Dedifferentiated amniotic fluid mesenchymal stem cell (primary cell): ENCODE measurements at regions not wholly inside any gene's neighbourhood (a gene's known extent, or its start where the extent isn't known, plus 50 kb on each side); places are given as distances from the start of the nearest gene placed in this dataset.
A peak's percentile ranks its signal among the peaks of the same experiment; 100 is the strongest.
"Not testable (repeated sequence)": the region's sequence is repeated elsewhere in the genome, so short reads cannot be mapped to it uniquely, and the experiment has no call there.

Experiments
- DNase-seq: peaks from one replicate; pipeline ENCODE4 v3.0.0-alpha.2; 2016; ENCODE audit errors: extremely low spot score

- no peak for DNase-seq
Observed at GRCh38 chr4:91653067-91653466, 650.7 kb upstream of the GRID2 start.

DNA sequence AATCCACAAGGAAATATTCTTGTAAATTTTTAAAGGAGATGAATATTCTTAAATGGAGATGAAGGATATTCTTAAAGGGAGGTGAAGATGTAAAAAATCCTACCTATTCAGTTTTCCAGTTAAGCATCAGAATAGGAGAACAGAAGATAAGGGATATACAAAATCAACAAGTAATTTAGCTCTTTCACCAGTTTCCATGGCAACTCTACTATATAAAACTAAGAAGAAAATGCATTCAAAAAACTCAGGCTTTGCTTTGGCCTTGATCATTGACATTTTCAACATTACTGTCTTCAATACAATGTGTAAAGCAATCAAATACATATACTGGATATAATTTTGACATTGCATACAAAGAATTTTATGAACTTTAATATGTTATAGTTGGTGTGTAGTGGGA is 622.7 kb upstream of the GRID2 start:
- DNase-seq, result no peak

DNA sequence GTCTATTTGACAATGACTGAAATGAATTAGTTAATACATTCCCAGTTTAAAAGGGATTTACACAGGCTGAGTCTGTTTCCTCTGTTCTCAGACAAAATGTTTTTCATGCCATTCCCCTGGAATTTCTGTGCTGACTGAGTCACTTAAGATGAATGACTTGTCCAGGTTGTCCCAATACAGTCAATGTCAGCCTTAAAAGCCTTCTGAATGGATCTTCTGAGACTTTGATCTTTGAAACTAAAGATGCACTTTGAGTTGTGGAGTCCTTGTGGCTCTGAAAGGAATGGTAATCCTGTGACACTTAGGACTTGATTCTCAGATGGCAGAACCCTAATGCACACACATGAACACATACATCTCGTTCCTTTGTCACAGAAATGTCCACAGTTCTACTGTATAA is 622.2 kb upstream of the GRID2 start:
- no peak for DNase-seq

GRCh38 chr4:91684955-91685354 is 618.8 kb upstream of the GRID2 start:
- no peak for DNase-seq

DNA sequence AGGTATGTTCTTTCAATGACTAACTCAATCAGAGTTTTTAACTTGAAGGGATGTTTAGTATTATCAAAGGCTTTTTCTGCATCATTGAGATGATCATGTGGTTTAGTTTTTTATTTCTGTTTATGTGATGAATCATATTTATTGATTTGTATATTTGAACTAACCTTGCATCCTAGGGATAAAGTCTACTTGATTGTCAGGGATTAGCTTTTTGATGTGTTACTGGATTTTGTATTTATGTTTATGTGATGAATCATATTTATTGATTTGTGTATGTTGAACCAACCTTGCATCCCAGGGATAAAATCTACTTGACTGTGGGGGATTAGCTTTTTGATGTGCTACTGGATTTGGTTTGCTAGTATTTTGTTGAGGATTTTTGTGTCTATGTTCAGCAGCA is 615.4 kb upstream of the GRID2 start:
- no peak for DNase-seq

DNA sequence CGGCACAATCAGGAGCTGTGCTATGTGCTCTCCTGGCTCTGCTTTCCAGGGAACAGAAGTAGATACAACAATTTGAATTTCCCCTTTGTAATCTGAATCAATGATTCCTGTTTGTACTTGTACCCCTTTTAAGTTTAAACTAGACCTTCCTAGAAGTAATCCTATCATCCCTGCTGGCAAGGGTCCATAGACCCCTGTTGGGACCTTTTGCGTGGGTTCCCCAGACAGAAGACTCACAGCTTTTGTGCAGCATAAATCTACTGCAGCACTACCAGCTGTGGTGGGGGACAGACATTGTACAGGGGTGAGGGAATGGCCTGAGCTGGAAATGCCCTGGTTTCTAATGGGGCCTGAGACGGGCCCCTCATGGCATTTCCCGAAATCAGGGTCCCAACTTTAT is 604.1 kb upstream of the GRID2 start:
- DNase-seq, result not testable (repeated sequence)

DNA sequence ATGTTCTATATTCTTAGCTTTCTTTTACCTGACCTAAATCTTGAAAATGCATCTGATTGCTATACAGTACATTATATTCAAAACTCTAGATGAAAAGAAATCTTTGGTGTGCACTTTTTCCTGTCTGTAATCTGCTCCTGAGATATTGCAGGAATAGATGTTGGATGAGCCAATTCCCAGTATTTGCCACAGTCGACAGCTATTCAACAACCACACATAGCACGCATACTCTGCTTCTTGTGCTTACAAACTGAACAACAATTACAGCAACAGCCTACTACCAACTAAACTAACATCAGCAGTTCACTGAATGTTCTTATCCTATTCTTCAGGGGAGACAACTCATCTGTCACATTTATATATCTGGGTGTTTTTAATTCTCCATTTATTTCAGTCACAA is 573.9 kb upstream of the GRID2 start:
- DNase-seq, result no peak

DNA sequence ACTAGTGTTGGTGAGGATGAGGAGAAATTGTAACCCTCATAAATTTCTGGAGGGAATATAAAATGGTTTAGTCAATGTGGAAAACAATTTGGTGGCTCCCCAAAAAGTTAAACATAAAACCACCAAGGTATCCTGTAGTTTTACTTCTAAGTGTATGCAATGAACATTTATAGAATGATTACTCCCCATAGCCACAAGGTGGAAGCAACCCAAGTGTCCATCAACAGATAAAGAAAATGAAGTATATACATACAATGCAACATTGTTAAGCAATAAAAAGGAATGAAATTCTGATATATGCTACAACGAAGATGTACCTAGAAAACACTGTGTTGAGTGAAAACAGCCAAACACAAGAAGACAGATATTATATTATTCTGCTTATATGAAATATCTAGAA is 569.1 kb upstream of the GRID2 start:
- peak; percentile 18 for DNase-seq

DNA sequence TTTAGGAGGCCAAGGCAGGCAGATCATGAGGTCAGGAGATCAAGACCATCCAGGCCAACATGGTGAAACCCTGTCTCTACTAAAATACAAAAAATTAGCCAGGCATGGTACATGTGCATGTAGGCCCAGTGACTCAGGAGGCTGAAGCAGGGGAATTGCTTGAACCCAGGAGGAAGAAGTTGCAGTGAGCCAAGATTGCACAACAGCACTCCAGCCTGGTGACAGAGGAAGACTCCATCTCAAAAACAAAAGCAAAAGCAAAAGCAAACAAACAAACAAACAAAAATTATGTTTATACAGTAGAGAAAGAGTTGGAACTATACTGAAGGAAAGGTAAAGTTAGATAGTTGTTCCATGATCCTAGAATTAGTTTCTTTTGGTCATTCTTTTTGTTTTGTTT is 564.9 kb upstream of the GRID2 start:
- DNase-seq, result not testable (repeated sequence)

DNA sequence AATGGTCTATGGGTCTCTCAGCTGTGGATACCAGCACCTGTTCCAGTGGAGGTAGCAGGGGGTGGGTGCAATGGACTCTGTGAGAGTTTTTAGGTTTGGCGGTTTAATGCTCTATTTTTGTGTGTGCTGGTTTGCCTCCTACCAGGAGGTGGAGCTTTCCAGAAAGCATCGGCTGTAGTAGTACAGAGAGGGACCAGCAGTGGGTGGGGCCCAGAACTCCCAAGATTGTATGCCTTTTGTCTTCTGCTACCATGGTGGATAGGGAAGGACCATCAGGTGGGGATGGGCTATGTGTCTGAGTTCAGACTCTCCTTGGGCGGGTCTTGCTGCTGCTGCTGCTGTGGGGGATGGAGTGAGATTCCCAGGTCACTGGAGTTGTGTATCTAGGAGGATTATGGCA is 557.2 kb upstream of the GRID2 start:
- DNase-seq, result no peak

GRCh38 chr4:91751961-91752360 is 551.8 kb upstream of the GRID2 start:
- DNase-seq, result no peak

DNA sequence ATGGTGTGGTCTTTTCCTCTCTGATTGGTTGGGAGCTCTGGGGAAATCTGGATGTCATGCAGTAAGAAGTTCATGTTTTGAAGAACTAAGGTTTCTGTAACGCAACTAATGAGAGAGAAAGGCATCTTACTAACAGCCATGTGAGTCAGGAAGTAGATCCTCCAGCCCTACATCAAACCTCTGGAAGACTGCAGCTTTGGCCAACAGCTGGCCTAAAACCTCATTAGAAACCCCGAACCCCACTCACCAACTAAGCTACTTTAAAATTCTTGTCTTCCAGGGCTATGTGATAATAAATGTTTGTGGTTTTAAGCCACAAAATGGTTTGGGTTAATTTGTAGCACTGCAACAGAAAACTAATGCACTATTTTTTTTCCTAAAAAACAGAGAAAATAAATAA is 549.0 kb upstream of the GRID2 start:
- DNase-seq, result no peak

GRCh38 chr4:91758487-91758886 is 545.3 kb upstream of the GRID2 start:
- peak; percentile 17 for DNase-seq

DNA sequence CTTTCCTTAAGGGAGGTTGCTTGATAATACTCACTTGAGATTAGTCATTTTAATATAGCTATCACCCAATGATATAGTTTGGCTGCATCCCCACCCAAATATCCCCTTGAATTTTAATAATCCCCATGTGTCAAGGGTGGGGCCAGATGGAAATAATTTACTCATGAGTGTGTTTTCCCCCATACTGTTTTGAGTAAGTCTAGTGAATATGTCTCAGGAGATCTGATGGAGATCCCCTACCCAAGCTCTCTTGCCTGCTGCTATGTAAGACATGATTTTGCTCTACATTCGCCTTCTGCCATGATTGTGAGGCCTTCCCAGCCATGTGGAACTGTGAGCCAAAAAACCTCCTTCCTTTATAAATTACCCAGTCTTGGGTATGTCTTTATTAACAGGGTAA is 539.7 kb upstream of the GRID2 start:
- DNase-seq, result no peak

DNA sequence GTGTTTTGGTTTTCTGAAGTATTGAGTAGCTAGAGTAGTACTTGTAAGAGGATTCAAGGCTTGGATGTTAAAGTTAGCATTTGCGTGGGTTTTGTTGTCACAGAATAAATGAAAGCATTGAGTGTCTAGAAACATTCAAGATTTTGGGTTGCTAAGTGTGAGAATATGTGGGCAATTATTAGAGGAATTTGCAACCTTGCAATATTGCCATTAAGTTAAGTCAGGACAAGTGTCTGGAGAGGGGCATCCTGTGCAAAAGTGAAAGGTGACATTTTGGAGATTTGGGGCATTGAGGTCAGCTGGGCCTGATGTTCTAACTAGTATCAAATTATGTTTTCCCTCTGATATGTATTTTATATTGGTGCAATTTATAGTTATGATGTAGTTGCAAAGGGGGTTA is 533.9 kb upstream of the GRID2 start:
- no peak for DNase-seq

GRCh38 chr4:91791631-91792030 is 512.1 kb upstream of the GRID2 start:
- DNase-seq, result not testable (repeated sequence)

GRCh38 chr4:91795947-91796346 is 507.8 kb upstream of the GRID2 start:
- DNase-seq, result no peak

DNA sequence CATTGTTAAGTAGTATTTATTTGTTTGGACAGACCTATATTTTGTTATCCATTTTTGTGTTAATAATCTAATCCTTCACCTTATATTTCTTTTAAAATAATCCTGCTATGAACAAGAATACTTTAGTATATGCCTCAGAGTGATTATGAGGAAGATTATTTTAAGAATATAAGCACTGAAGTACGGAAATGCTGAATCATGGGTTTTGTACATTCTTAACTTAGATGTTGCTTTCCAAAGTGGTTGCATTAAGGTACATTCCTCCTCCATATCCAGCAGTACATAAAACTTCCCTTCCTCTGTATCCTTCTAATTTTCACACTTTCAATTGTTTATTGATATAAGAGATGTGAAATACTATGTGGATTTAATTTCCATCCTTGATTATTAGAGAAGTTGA is 491.4 kb upstream of the GRID2 start:
- no peak for DNase-seq

- no peak for DNase-seq
Observed at GRCh38 chr4:91824773-91825172, 479.0 kb upstream of the GRID2 start.

- DNase-seq, result peak; percentile 54
Observed at GRCh38 chr4:91826186-91826585, 477.6 kb upstream of the GRID2 start.

DNA sequence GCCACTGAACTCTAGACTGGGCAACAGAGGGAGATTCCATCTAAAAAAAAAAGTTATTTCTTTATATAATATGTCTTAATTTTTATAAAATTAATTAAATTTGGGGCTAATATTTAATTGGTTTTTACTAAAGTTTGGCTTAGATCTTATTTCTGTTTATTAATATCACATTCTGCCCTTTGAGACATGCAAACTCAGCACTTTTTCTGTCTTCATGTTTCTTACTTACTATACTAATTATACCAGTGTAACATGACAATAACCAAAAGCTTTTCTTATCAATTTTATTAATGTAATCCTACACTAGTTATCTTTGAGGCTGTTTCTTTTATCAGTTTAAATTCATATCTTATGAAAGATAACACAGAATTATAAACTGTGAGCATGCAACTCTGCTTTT is 475.9 kb upstream of the GRID2 start:
- DNase-seq, result no peak

DNA sequence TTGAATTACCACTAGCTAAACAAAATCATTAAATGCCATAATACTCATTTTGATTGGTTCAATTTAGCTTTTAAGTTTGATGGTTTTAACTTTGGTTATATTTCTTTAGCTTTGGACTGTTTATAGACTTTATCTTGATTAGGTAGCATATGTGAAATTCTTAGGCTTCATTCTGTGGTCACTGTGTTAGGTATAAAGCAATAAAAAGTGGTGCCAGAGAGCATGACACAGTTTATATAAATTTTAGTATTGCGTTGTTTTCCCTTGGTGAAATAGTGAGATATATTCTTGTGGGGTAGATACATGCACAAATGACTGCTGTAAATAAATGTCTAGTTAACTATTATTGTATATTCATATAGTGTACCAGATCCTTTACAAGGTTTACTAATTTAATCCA is 474.2 kb upstream of the GRID2 start:
- no peak for DNase-seq

DNA sequence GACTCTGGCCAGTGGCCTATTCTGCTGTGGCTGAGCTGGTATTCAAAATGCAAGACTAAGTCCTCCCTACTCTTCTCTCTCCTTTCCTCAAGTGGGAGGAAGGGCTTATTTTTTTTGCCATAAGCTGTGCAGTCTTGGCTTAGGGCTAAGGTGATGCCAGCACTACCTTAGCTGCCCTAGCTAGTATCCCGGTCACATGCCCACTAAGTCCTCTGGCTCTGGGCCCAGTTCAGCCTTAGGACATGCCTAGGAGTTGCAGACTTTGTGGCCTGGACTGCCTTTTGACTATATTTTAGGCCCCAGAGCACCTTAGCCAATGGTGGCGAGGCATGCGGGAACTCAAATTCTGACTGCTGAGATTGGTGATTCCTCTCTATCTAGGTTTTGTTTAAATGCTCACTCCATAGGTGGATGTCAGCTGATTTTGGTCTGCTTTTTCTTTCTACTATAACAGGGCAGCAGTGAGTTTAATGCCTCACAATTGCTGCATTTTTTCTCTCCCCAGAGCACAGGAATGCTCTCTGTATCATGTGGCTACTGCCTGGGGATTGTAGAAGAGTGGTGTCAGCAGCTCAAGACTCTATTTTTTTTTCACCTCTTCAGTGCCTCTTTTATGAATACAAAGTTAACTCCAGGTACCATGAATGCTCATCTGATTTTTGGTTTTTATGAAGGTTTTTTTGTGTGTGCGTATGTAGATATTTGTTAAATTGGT is 472.9 kb upstream of the GRID2 start:
- DNase-seq, result no peak

- DNase-seq, result peak; percentile 16
Observed at GRCh38 chr4:91837608-91838029, 466.1 kb upstream of the GRID2 start.
